Activated CD4-positive, alpha-beta T cell treated with anti-CD3 and anti-CD28 coated beads, Interleukin-2, amount 50 U/mL, for 16 hours (primary cell): ENCODE measurements at regions not wholly inside any gene's neighbourhood (a gene's known extent, or its start where the extent isn't known, plus 50 kb on each side); places are given as distances from the start of the nearest gene placed in this dataset.

Source experiments
- DNase-seq: peaks from one replicate; pipeline ENCODE4 v3.0.0-alpha.2; 2020

- DNase-seq, result no peak
These were observed 1163.5 kb downstream of the ARAP2 start for GRCh38 chr4:35080799-35081198.

- no peak for DNase-seq
These were observed 1157.1 kb downstream of the ARAP2 start for GRCh38 chr4:35087218-35087617.

- no peak for DNase-seq
These were observed 1143.4 kb downstream of the ARAP2 start for GRCh38 chr4:35100932-35101331.

DNA sequence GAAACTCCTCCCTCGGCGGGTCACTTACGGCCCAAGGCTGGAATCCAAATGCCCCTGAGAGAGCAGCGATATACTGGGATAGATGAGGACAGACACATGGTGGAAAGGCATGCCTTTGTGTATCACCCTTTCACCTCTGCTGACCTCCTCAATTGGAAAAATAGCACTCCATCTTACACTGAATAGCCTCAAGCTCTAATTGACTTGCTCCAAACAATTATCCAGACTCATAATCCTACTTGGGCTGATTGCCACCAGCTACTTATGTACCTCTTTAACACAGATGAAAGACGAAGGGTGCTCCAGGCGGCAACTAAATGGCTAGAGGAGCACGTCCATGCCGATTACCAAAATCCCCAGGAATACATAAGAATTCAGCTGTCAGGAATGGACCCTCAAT, 1142.2 kb downstream of the ARAP2 start:
- no peak for DNase-seq

DNA sequence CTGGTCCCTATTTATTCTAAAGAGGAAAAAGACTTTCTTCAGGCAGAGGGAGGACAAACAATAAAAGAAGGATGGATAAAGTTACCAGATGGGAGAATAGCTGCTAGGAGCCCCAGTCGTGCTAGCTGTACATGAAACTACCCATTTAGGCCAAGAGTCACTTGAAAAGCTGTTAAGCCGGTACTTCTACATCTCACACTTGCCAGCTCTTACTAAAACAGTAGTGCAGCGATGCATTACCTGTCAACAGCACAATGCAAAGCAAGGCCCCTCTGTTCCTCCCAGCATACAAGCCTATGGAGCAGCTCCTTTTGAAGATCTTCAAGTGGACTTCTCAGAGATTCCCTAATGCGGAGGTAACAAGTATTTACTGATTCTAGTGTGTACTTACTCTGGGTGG, 1138.8 kb downstream of the ARAP2 start:
- no peak for DNase-seq

GRCh38 chr4:35106091-35106734, 1138.1 kb downstream of the ARAP2 start:
- DNase-seq, result no peak

DNA sequence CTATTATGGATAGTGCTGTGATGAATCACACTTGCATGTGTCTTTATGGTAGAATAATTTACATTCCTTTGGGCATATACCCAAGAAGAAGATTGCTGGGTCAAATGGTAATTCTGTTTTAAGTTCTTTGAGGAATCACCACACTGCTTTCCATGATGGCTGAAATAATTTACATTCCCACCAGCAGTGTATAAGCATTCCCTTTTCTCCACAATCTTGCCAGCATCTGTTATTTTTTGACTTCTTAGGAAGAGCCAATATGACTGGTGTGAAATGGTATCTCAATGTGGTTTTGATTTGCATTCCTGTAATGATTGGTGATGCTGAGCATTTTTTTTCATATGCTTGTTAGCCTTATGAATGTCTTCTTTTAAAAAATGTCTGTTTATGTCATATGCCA, 1120.2 kb downstream of the ARAP2 start:
- DNase-seq, result no peak

DNA sequence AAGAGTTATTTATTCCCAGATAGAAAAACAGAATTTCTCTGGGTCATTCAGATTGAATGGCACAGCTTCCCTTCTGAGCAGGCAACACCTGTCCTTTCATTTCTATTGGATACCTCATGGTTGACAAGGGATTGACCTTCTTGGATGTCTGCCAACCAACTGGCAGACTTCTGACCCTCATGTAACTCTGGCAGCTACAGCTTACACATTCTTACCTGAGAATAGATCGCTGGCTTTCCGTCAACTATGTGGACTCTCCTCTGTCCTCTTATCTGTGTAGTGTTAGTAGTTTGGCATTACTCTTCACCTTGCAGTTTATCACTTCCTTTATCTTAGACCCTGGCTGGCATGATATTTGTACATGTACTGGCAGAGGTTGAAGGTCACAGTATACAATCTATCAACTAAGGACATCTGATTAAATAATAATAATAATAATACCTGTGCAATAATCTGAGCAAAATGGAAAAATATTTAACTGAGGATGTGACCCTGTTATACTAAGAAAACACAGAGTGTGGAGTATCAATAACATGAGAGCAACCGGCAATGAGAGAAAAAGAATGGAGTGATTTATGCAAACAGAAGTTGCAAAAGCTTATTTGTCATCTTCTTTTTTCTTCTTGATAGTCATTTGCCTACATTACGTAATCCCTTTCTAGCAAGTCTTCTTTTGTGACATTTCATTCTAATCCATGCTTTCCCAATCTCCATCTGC, 1118.2 kb downstream of the ARAP2 start:
- DNase-seq, result no peak

DNA sequence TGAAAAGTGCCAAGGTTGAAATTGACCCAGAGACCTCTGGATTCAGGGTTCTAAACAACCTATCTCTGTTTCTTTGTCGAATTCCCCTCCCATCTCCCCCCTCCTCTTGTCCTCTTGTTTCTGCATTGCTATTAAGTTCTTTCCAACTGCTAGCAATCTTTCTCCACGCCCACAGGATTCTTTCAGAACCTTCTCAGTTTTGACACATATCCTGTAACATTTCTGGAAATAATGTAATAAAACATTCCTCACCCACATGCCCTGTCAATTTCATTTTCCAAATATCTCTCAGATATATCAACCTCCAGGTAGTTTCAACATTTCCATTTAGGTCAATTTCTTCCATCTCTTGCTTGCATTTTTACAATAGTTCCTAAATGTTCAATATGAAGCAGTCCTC, 1105.9 kb downstream of the ARAP2 start:
- DNase-seq, result no peak

DNA sequence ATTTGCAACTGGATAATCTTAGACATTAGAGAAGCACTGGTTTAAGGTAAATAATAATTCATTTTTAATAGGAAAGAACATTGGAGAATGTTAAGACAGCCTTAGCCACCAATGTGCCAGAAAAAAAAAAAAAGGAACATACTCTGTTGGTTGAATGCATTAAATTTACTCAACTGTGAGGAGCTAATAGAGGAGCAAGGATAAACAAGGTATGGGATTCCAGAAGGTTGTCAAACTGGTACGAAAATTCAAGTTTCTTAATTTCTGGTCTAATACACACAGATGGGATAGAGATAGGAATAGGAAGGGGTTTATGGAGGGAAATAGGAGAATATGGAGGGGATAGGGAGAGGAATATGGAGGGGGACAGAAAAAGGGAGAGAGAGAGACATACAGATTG, 1096.6 kb downstream of the ARAP2 start:
- DNase-seq, result no peak

GRCh38 chr4:35151816-35152572, 1092.3 kb downstream of the ARAP2 start:
- DNase-seq, result no peak

DNA sequence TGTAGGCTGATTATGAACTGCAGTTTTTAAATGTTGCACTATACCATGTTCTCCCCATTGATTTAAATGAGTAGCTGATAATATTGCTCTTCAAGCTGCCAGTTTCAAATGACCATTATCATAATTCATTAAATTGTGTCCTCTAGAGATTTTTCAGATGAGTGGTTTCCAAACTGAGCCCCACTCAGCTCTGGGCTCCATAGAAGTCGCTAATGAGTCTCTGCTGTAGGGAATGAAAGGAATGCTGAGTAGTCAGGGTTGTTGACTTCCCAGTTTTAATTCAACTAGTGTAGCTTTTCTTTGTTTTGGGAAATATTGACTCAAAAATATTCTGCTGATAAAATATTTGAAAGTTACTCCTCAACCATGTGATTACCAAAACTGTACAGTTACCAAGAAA, 1081.1 kb downstream of the ARAP2 start:
- DNase-seq, result no peak

- DNase-seq, result no peak
These were observed 1080.3 kb downstream of the ARAP2 start for GRCh38 chr4:35164063-35164462.

- DNase-seq, result no peak
These were observed 1077.8 kb downstream of the ARAP2 start for GRCh38 chr4:35166466-35166865.

- DNase-seq, result no peak
These were observed 1076.9 kb downstream of the ARAP2 start for GRCh38 chr4:35167385-35167784.

GRCh38 chr4:35175487-35175886, 1068.8 kb downstream of the ARAP2 start:
- no peak for DNase-seq

DNA sequence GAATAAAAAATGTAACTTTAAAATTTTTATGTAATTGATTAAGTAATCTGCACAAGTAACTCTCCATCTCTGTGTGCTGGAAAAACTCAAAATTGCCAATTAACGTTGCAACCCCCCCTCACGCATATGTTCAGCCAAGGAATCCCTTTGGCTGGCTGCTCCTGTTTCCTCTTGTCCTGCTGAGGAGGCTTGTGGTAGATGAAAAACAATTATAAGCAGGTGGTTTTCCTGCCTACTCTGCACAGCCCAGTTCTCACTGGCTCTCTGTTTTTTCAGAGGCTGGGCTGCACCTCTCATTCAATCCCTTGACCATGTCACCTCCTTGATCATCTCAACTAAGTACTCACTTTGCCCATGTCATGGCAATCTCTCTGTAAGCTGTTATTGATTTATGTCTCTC, 1068.4 kb downstream of the ARAP2 start:
- no peak for DNase-seq

DNA sequence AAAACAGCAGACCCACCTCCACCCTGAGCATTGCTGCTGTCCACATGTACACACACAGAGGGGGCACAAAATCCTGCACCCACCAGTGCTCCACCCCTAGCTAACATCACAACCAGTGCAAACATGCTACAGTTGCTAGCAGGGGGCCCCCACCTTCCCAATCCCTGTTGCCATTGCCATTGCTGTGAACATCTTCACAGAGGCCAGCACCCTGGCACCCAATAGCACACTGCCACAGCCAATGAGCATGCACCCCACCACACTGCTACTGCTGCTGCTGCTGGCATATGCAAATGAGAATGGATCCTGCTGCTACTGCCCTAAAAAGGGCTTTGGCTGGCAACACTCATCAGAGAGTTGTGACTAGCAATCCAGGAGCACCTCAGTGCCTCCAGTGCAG, 1061.9 kb downstream of the ARAP2 start:
- no peak for DNase-seq

- DNase-seq, result no peak
These were observed 1054.2 kb downstream of the ARAP2 start for GRCh38 chr4:35189988-35190613.

- DNase-seq, result no peak
These were observed 1042.9 kb downstream of the ARAP2 start for GRCh38 chr4:35201403-35201802.

- no peak for DNase-seq
These were observed 1027.7 kb downstream of the ARAP2 start for GRCh38 chr4:35216636-35217035.

DNA sequence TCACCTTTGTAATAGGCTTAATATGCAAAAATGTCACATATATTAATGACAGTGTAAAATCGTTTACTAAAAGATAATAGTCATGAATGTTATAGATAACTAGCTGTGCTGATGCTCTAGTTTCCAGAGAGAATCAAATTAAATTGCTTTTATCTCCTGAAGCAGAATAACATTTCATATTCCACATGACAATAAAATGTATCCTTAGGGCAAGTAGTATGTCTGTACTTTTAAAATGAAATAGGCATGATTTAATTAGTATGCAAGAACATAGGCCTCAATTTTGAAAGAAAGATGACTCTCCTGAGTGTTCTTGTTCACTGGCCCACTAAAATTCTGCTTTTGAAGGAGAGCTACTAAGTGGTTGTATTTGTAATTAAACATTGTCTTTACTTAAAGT, 1027.0 kb downstream of the ARAP2 start:
- DNase-seq, result no peak

GRCh38 chr4:35228313-35228712, 1016.0 kb downstream of the ARAP2 start:
- no peak for DNase-seq

DNA sequence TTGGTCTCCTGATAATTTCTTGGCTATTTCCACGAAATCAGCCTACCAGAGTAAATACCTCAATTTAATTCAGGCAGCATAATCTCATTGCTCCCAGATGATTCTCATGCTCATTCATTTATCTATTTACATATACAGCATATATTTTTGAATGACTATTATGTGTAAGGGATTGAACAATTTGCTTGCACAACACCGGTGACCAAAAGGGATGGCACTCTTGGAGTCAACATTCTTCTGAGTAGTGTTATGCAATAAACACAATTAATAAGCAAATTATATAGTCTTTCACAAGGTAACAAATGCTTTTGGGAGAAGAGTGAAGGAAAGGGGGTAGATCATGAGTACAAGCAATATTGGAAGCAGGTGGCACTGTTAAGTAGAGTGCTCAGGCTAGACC, 1015.3 kb downstream of the ARAP2 start:
- DNase-seq, result no peak
